IMR-90 (cell line): ENCODE measurements at regions not wholly inside any gene's neighbourhood (a gene's known extent, or its start where the extent isn't known, plus 50 kb on each side); places are given as distances from the start of the nearest gene placed in this dataset.

Experiments used
- ATAC-seq: fragments of 200-7000 bp; cut with Tn5 transposase; 2 replicates; pipeline ENCODE4 v1.9.1; 2020; ENCODE audit warnings: low read depth, mild to moderate bottlenecking, moderate library complexity
- BruUV-seq: library from RNA; stranded (reverse); fragments of 400-500 nt; replicated peaks from 2 replicates; lab custom pipeline; 2021; lab: Mats Ljungman, UMichigan
- CTCF ChIA-PET: fragments of 300-600 bp; formaldehyde crosslinking; extraction: SDS; loops from one replicate; lab custom pipeline; 2021; ENCODE audit warnings: antibody characterized with exemption; lab: Yijun Ruan, JAX
- POLR2A ChIA-PET: fragments of 300-600 bp; sonication (Branson Sonifier 250); formaldehyde crosslinking; loops from one replicate; lab custom pipeline; 2022; ENCODE audit warnings: antibody characterized with exemption; ENCODE audit not compliant: unreplicated experiment; lab: Charles Lee
- DNase-seq: peaks from one replicate; pipeline ENCODE4 v3.0.0; 2013
- H2AFZ ChIP-seq: replicated peaks from 2 replicates; pipeline ENCODE3; 2013; ENCODE audit warnings: low read length, mild to moderate bottlenecking; ENCODE audit not compliant: poor library complexity
- H2AK5ac ChIP-seq: 2 replicates; pipeline ENCODE4 v1.6.1; 2013; ENCODE audit warnings: low read depth, low read length, inconsistent platforms
- H2AK9ac ChIP-seq: replicated peaks from 2 replicates; pipeline ENCODE3; 2013; ENCODE audit warnings: mild to moderate bottlenecking, low read depth, low read length, moderate library complexity; ENCODE audit not compliant: poor library complexity
- H2BK120ac ChIP-seq: 2 replicates; pipeline ENCODE4 v1.6.1; 2013; ENCODE audit warnings: low read depth, low read length, inconsistent platforms
- H2BK15ac ChIP-seq: 3 replicates; pipeline ENCODE4 v1.6.1; 2013; ENCODE audit warnings: low read depth, low read length, inconsistent platforms
- H2BK20ac ChIP-seq: 2 replicates; pipeline ENCODE4 v1.6.1; 2013; ENCODE audit warnings: low read depth, mild to moderate bottlenecking, inconsistent platforms, low read length, moderate library complexity
- H2BK5ac ChIP-seq: 2 replicates; pipeline ENCODE4 v1.6.1; 2013; ENCODE audit warnings: mild to moderate bottlenecking, low read depth, low read length, inconsistent platforms; ENCODE audit not compliant: poor library complexity, severe bottlenecking
- H3K14ac ChIP-seq: replicated peaks from 2 replicates; pipeline ENCODE4 v1.6.1; 2013; ENCODE audit warnings: low read depth, low read length, inconsistent platforms
- H3K18ac ChIP-seq: 2 replicates; pipeline ENCODE4 v1.6.1; 2013; ENCODE audit warnings: low read depth, low read length, control low read depth
- H3K23ac ChIP-seq: 2 replicates; pipeline ENCODE4 v1.6.1; 2013; ENCODE audit warnings: low read depth, low read length, inconsistent platforms
- H3K27ac ChIP-seq: 2 replicates; pipeline ENCODE4 v1.5.1; 2013; ENCODE audit warnings: mild to moderate bottlenecking, control low read depth, low read length; ENCODE audit not compliant: insufficient read depth
- H3K27me3 ChIP-seq: 2 replicates; pipeline ENCODE4 v1.6.1; 2013; ENCODE audit warnings: low read length; ENCODE audit not compliant: control insufficient read depth, insufficient read depth
- H3K36me3 ChIP-seq: 2 replicates; pipeline ENCODE4 v1.6.1; 2013; ENCODE audit warnings: low read length, mixed read lengths; ENCODE audit not compliant: control insufficient read depth, insufficient read depth
- H3K4ac ChIP-seq: 2 replicates; pipeline ENCODE4 v1.6.1; 2013; ENCODE audit warnings: low read depth, low read length, inconsistent platforms
- H3K4me1 ChIP-seq: 2 replicates; pipeline ENCODE4 v1.6.1; 2013; ENCODE audit warnings: low read length, mixed read lengths; ENCODE audit not compliant: control insufficient read depth, insufficient read depth
- H3K4me2 ChIP-seq: 2 replicates; pipeline ENCODE4 v1.6.1; 2013; ENCODE audit warnings: low read depth, mild to moderate bottlenecking, control low read depth, low read length, moderate library complexity
- H3K4me3 ChIP-seq: 2 replicates; pipeline ENCODE4 v1.5.1; 2013; ENCODE audit warnings: low read depth, mild to moderate bottlenecking, control low read depth, low read length, moderate library complexity; ENCODE audit not compliant: insufficient read depth
- H3K56ac ChIP-seq: 2 replicates; pipeline ENCODE4 v1.6.1; 2013; ENCODE audit warnings: low read length, inconsistent platforms; ENCODE audit not compliant: insufficient read depth; ENCODE audit errors: extremely low read depth
- H3K79me1 ChIP-seq, 2 experiments: 2 replicates each; pipeline ENCODE4 v1.6.1; 2013; ENCODE audit warnings: low read length in 2 of 2, inconsistent platforms in 1 of 2, low read depth in 1 of 2
- H3K9ac ChIP-seq: 2 replicates; pipeline ENCODE4 v1.6.1; 2013; ENCODE audit warnings: low read depth, low read length, control low read depth
- H3K9me1 ChIP-seq: 2 replicates; pipeline ENCODE4 v1.6.1; 2013; ENCODE audit warnings: low read length, inconsistent platforms; ENCODE audit not compliant: insufficient read depth
- H3K9me3 ChIP-seq: 2 replicates; pipeline ENCODE4 v1.6.1; 2013; ENCODE audit warnings: low read length; ENCODE audit not compliant: control insufficient read depth, insufficient read depth
- H4K20me1 ChIP-seq: 2 replicates; pipeline ENCODE4 v1.6.1; 2013; ENCODE audit warnings: low read length, inconsistent platforms; ENCODE audit not compliant: insufficient read depth
- H4K5ac ChIP-seq: 2 replicates; pipeline ENCODE4 v1.6.1; 2013; ENCODE audit warnings: mild to moderate bottlenecking, low read depth, low read length, control low read depth
- H4K8ac ChIP-seq, 2 experiments: 2 replicates each; pipeline ENCODE4 v1.6.1; 2013; ENCODE audit warnings: low read depth in 2 of 2, low read length in 2 of 2, control low read depth in 1 of 2, inconsistent platforms in 1 of 2
- H4K91ac ChIP-seq: 2 replicates; pipeline ENCODE4 v1.6.1; 2013; ENCODE audit warnings: low read depth, low read length, inconsistent platforms; ENCODE audit not compliant: insufficient read depth
- BHLHE40 ChIP-seq: fragments of 150-350 bp; IDR thresholded peaks from 2 replicates; pipeline ENCODE4 v1.6.1; 2016; ENCODE audit warnings: mild to moderate bottlenecking, low read depth, low read length
- CEBPB ChIP-seq: IDR thresholded peaks from 2 replicates; pipeline ENCODE4 v1.6.1; 2012; ENCODE audit warnings: low read depth, low read length, improper control_type of control experiment
- CHD1 ChIP-seq: IDR thresholded peaks from 2 replicates; pipeline ENCODE4 v1.6.1; 2012; ENCODE audit warnings: low read depth, low read length, improper control_type of control experiment
- FOS ChIP-seq: fragments of 150-350 bp; IDR thresholded peaks from 2 replicates; pipeline ENCODE4 v1.6.1; 2016; ENCODE audit warnings: low read depth, low read length
- MAFK ChIP-seq: IDR thresholded peaks from 2 replicates; pipeline ENCODE4 v1.6.1; 2012; ENCODE audit warnings: low read depth, low read length, improper control_type of control experiment
- MAZ ChIP-seq: IDR thresholded peaks from 2 replicates; pipeline ENCODE4 v1.6.1; 2012; ENCODE audit warnings: low read depth, mild to moderate bottlenecking, low read length, improper control_type of control experiment, moderate library complexity, borderline replicate concordance
- MXI1 ChIP-seq: IDR thresholded peaks from 2 replicates; pipeline ENCODE4 v1.6.1; 2012; ENCODE audit warnings: low read depth, mild to moderate bottlenecking, low read length, moderate library complexity, borderline replicate concordance
- NFE2L2 ChIP-seq: fragments of 150-350 bp; IDR thresholded peaks from 2 replicates; pipeline ENCODE4 v1.6.1; 2016; ENCODE audit warnings: low read depth, mild to moderate bottlenecking, low read length
- POLR2A ChIP-seq: IDR thresholded peaks from 2 replicates; pipeline ENCODE4 v1.6.1; 2012; ENCODE audit warnings: mild to moderate bottlenecking, low read depth, low read length
- RAD21 ChIP-seq: IDR thresholded peaks from 2 replicates; pipeline ENCODE4 v1.6.1; 2012; ENCODE audit warnings: low read length, improper control_type of control experiment
- RFX5 ChIP-seq: IDR thresholded peaks from 2 replicates; pipeline ENCODE4 v1.8.0; 2012; ENCODE audit warnings: low read depth, mild to moderate bottlenecking, low read length, moderate library complexity
- USF2 ChIP-seq: fragments of 150-350 bp; IDR thresholded peaks from 2 replicates; pipeline ENCODE4 v1.6.1; 2017; ENCODE audit warnings: mild to moderate bottlenecking, antibody characterized with exemption, low read length, low read depth
- WGBS, 2 experiments: methylation state at CpG; one replicate each; pipeline versions ENCODE4 v1.1.5 to v1.1.7; 2013; ENCODE audit warnings: missing lambda C conversion rate in 2 of 2; ENCODE audit not compliant: insufficient read length in 1 of 2; ENCODE audit errors: extremely low coverage in 2 of 2; 5-methylcytosine and 5-hydroxymethylcytosine counted together
- dilution Hi-C: fragments of 300-500 bp; cut with HindIII; formaldehyde crosslinking; loops from one replicate; pipeline ENCODE4 v1.14.3; 2018; ENCODE audit warnings: low sequenced_read_pairs; ENCODE audit not compliant: unreplicated experiment
- in situ Hi-C: fragments of 300-500 bp; cut with MboI; formaldehyde crosslinking; loops from 3 replicates; pipeline ENCODE4 v1.14.3; 2019; ENCODE audit warnings: low sequenced_read_pairs, inconsistent platforms, mixed read lengths
- intact Hi-C: fragments of 100-400 bp; cut with micrococcal nuclease; formaldehyde crosslinking; loops from 2 replicates; pipeline ENCODE4 v1.10.0; 2022

- Histone ChIP-seq H4K91ac (no peak overlapping the region), H3K23ac (no peak overlapping the region), H2BK20ac (no peak overlapping the region), H3K18ac (no peak overlapping the region), H4K5ac (no peak overlapping the region), H3K4ac (no peak overlapping the region), H3K79me1 (no peaks in the 10 kb centered on the region), H2BK15ac (no peak overlapping the region), H3K56ac (no peak overlapping the region), H3K4me3 (no peak overlapping the region), H2AK5ac (no peak overlapping the region), H2AK9ac (no peak overlapping the region), H4K20me1 (no peaks in the 10 kb centered on the region), H3K27me3 (peaks cover 7% of the 10 kb centered on the region), H2AFZ (no peak overlapping the region), H3K9ac (no peak overlapping the region), H3K27ac (no peak overlapping the region), H3K4me1 (no peaks in the 10 kb centered on the region), H3K4me2 (no peak overlapping the region), H4K8ac (no peak overlapping the region), H3K14ac (no peak overlapping the region), H3K9me3 (no peaks in the 10 kb centered on the region), H2BK5ac (no peak overlapping the region), H3K36me3 (no peaks in the 10 kb centered on the region), H2BK120ac (no peak overlapping the region), H3K9me1 (no peaks in the 10 kb centered on the region)
- in situ Hi-C loops (loop anchor here (25.0 kb wide), 1 partner anchor 201 kb away; no protein-coding TSS in a partner anchor), intact Hi-C loops (no loop called here), dilution Hi-C loops (no loop called here)
- CTCF ChIA-PET = no interaction called here
- POLR2A ChIA-PET = interaction anchor here (0.6 kb wide), 1 partner anchor 207 kb away, joined by 3 read pairs; no protein-coding TSS in a partner anchor
- DNase-seq (no peak), ATAC-seq (no peak)
- no TSS peak for BruUV-seq
- 77% methylated on average over 3 of the region's 4 CpGs; no CpG with 5 or more reads in 1 of the 2 experiments for WGBS, 2 experiments
- TF ChIP-seq RAD21 (no peak), MXI1 (no peak), MAZ (no peak), USF2 (no peak), POLR2A (no peak), MAFK (no peak), BHLHE40 (no peak), CEBPB (no peak), RFX5 (no peak), NFE2L2 (no peak), CHD1 (no peak), FOS (no peak)
These were observed 343.7 kb upstream of the ARGLU1 start for GRCh38 chr13:106911627-106912026.
